Lung (tissue), 11 donors: ENCODE measurements at regions not wholly inside any gene's neighbourhood (a gene's known extent, or its start where the extent isn't known, plus 50 kb on each side); places are given as distances from the start of the nearest gene placed in this dataset.
A peak's percentile ranks its signal among the peaks of the same experiment; 100 is the strongest.

Experiments used
- ATAC-seq: fragments of 200-7000 bp; cut with Tn5 transposase; one replicate; pipeline ENCODE4 v1.9.1; 2020; ENCODE audit warnings: moderate number of reproducible peaks; ENCODE audit not compliant: insufficient read depth, low FRiP score
- DNase-seq, 3 donors: peaks; one replicate each; pipeline ENCODE4 v3.0.0-alpha.2; 2013 to 2017
- H3K27ac ChIP-seq, 2 donors: one replicate each; pipeline ENCODE4 v1.5.1; 2013; ENCODE audit warnings: mild to moderate bottlenecking in 2 of 2, moderate library complexity in 2 of 2, control low read depth in 1 of 2, inconsistent platforms in 1 of 2, low read depth in 1 of 2, low read length in 1 of 2
- H3K27me3 ChIP-seq, 3 donors: one replicate each; pipeline ENCODE4 v1.5.1; 2013; ENCODE audit warnings: low read length in 2 of 3; ENCODE audit not compliant: control insufficient read depth in 3 of 3, insufficient read depth in 3 of 3
- H3K36me3 ChIP-seq, 4 donors: one replicate each; pipeline ENCODE4 v1.5.1; 2013; ENCODE audit warnings: low read length in 4 of 4, mild to moderate bottlenecking in 1 of 4, moderate library complexity in 1 of 4; ENCODE audit not compliant: control insufficient read depth in 4 of 4, insufficient read depth in 4 of 4
- H3K4me1 ChIP-seq, 5 donors: one replicate each; pipeline ENCODE4 v1.5.1; 2013; ENCODE audit warnings: low read length in 5 of 5, mild to moderate bottlenecking in 2 of 5, moderate library complexity in 1 of 5; ENCODE audit not compliant: control insufficient read depth in 5 of 5, insufficient read depth in 5 of 5
- H3K4me3 ChIP-seq: one replicate; pipeline ENCODE4 v1.5.1; 2013; ENCODE audit warnings: mild to moderate bottlenecking, control low read depth, moderate library complexity
- H3K9ac ChIP-seq, 2 donors: one replicate each; pipeline ENCODE4 v1.5.1; 2013; ENCODE audit warnings: low read length in 2 of 2, control low read depth in 1 of 2; ENCODE audit not compliant: insufficient read depth in 1 of 2
- H3K9me3 ChIP-seq, 4 donors: one replicate each; pipeline ENCODE4 v1.5.1; 2013; ENCODE audit warnings: low read length in 3 of 4, mild to moderate bottlenecking in 1 of 4, moderate library complexity in 1 of 4; ENCODE audit not compliant: control insufficient read depth in 4 of 4, insufficient read depth in 3 of 4
- WGBS, 2 donors: extraction: QIAGEN DNeasy Blood & Tissue Kit; methylation state at CpG; one replicate each; pipeline ENCODE4 v1.1.7; 2013; 5-methylcytosine and 5-hydroxymethylcytosine counted together
- TF ChIP-seq, protein P1 (sequence below): IDR thresholded peaks from 2 replicates; pipeline ENCODE4 v1.5.1; 2012; ENCODE audit warnings: mild to moderate bottlenecking; ENCODE audit errors: control extremely low read depth, extremely low read depth
- donor health status: control.
- donor health status: control.
- donor health status: Bipolar disorder and iron deficiency.
- donor health status: healthy.
- donor health status: DM: yes; HTN: yes; CAD: no.

GRCh38 chr18:46423226-46423805 lies 233.7 kb downstream of the LOXHD1 start:
- Histone ChIP-seq H3K9ac (no peak overlapping the region), H3K27me3 (no peaks in the 10 kb centered on the region), H3K9me3 (peaks cover 0 to 2% (median 0%) of the 10 kb centered on the region in 4 donors), H3K36me3 (peaks cover 0 to 3% (median 0%) of the 10 kb centered on the region in 4 donors), H3K4me3 (no peak overlapping the region), H3K4me1 (peaks cover 2 to 11% (median 9%) of the 10 kb centered on the region in 5 donors), H3K27ac (no peak overlapping the region)
- TF ChIP-seq, protein P1, sequence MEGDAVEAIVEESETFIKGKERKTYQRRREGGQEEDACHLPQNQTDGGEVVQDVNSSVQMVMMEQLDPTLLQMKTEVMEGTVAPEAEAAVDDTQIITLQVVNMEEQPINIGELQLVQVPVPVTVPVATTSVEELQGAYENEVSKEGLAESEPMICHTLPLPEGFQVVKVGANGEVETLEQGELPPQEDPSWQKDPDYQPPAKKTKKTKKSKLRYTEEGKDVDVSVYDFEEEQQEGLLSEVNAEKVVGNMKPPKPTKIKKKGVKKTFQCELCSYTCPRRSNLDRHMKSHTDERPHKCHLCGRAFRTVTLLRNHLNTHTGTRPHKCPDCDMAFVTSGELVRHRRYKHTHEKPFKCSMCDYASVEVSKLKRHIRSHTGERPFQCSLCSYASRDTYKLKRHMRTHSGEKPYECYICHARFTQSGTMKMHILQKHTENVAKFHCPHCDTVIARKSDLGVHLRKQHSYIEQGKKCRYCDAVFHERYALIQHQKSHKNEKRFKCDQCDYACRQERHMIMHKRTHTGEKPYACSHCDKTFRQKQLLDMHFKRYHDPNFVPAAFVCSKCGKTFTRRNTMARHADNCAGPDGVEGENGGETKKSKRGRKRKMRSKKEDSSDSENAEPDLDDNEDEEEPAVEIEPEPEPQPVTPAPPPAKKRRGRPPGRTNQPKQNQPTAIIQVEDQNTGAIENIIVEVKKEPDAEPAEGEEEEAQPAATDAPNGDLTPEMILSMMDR = no peak
- DNase-seq = no peak
- ATAC-seq = no peak
- 94 to 97% methylated on average over 4 of the region's 4 CpGs for WGBS, 2 donors

- TF ChIP-seq, protein P1 = no peak
These were observed 232.1 kb downstream of the LOXHD1 start for GRCh38 chr18:46424898-46425297.

DNA sequence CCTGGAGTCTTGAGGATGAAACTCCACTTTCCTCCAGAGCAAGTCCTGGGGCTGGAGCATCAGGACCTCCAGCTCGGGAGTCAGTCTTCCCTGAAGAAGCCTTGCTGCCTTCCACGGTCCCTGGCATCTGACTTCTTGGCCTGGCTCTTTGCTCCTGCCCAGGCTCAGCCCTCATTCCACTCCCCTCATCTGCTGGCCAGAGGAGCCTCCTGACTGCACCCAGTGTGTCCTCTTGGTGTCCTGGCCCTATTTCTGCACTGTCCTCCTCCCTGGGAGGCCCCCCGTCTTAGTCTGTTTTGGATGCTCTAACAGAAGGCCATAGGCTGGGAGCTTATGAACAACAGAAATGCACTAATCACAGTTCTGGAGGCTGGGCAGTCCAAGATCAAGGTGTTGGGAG lies 231.5 kb downstream of the LOXHD1 start:
- H3K9me3 ChIP-seq = peaks cover 0 to 2% (median 0%) of the 10 kb centered on the region in 4 donors
- H3K27me3 ChIP-seq = no peaks in the 10 kb centered on the region
- WGBS, 2 donors = 93% methylated on average over 3 of the region's 3 CpGs
- H3K36me3 ChIP-seq = peaks cover 0 to 3% (median 0%) of the 10 kb centered on the region in 4 donors
- H3K27ac ChIP-seq = no peak overlapping the region
- TF ChIP-seq, protein P1 = no peak
- H3K9ac ChIP-seq = no peak overlapping the region
- ATAC-seq (no peak), DNase-seq (no peak)
- H3K4me1 ChIP-seq = peaks cover 0 to 4% (median 2%) of the 10 kb centered on the region in 5 donors
- H3K4me3 ChIP-seq = no peak overlapping the region

More at GRCh38 chr18:46424898-46425297, 232.1 kb downstream of the LOXHD1 start:
- H3K27me3 ChIP-seq = no peaks in the 10 kb centered on the region
- H3K4me1 ChIP-seq = peaks cover 0 to 4% (median 2%) of the 10 kb centered on the region in 5 donors
- no peak overlapping the region for H3K4me3 ChIP-seq
- H3K9ac ChIP-seq = no peak overlapping the region
- H3K27ac ChIP-seq = no peak overlapping the region
- ATAC-seq = no peak
- peak in 2 of 3 donors; percentile 32 to 53 for DNase-seq
- peaks cover 0 to 2% (median 0%) of the 10 kb centered on the region in 4 donors for H3K9me3 ChIP-seq
- peaks cover 0 to 3% (median 0%) of the 10 kb centered on the region in 4 donors for H3K36me3 ChIP-seq
- 66 to 78% methylated on average over 8 of the region's 8 CpGs for WGBS, 2 donors
